ENCODE measurements at regions not wholly inside any gene's neighbourhood (a gene's known extent, or its start where the extent isn't known, plus 50 kb on each side); places are given as distances from the start of the nearest gene placed in this dataset.
A peak's percentile ranks its signal among the peaks of the same experiment; 100 is the strongest.

DNA sequence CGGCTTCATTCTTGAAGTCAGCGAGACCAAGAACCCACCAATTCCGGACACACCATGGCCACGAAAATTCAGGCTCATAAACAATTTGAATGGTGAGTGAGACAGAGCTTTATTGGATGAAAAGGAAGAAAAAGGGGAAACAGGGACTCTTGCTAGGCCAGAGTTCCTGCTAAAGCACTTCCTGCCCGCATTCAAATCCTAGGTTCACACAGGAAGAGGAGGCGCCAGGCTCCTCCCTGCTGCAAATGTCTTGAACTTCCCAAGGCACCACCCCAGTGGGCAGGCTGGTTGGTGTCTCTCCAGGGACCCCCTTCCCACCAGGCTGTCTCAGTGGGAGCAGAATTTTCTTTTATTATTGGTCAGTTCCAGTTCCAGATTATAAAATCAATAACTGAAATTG is 121.2 kb downstream of the FSCB start:
- DNase-seq (ENCODE audit: low read depth) = peak; percentile 55

DNA sequence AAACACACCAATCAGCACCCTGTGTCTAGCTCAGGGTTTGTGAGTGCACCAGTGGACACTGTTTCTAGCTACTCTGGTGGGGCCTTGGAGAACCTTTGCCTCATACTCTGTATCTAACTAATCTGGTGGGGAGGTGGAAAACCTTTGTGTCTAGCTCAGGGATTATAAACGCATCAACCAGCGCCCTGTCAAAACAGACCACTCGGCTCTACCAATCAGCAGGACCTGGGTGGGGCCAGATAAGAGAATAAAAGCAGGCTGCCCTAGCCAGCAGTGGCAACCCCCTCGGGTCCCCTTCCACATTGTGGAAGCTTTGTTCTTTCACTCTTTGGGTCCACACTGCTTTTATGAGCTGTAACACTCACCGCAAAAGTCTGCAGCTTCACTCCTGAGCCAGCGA is 121.8 kb downstream of the FSCB start:
- DNase-seq (ENCODE audit: low read depth) = peak; percentile 59

DNA sequence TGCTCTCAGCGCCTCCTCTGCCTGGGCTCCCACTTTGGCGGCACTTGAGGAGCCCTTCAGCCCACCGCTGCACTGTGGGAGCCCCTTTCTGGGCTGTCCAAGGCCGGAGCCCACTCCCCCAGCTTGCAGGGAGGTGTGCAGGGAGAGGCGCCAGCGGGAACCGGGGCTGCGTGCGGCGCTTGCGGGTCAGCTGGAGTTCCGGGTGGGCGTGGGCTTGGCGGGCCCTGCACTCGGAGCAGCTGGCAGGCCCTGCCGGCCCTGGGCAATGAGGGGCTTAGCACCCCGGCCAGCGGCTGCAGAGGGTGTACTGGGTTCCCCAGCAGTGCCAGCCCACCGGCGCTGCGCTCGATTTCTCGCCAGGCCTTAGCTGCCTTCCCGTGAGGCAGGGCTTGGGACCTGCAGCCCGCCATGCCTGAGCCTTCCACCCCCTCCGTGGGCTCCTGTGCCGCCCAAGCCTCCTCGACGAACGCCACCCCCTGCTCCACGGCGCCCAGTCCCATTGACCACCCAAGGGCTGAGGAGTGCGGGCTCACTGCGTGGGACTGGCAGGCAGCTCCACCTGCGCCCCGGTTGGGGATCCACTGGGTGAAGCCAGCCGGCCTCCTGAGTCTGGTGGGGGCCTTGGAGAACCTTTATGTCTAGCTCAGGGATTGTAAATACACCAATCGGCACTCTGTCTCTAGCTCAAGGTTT is 122.3 kb downstream of the FSCB start:
- DNase-seq (ENCODE audit: low read depth) = peak; percentile 11

DNA sequence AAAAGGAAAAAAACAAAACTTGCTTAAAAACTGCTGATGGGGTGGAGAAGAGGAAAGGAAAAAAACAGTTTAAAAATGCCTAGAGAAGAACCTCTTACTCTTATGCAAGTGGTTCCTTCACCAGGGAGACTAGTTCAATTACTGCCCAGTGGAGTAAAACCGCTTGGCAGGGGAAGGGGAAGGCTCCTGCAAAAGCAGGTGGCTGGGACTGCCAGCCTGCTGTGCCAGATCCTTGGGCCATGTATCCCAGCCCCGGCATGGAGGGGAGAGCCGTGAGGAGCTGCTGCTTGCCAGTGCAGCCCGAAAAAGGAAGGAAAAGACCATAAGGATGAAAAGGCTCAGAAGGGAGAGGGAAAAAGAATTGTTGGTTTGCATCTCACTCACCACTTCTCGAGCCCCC is 123.0 kb downstream of the FSCB start:
- DNase-seq (ENCODE audit: low read depth) = peak; percentile 40

DNA sequence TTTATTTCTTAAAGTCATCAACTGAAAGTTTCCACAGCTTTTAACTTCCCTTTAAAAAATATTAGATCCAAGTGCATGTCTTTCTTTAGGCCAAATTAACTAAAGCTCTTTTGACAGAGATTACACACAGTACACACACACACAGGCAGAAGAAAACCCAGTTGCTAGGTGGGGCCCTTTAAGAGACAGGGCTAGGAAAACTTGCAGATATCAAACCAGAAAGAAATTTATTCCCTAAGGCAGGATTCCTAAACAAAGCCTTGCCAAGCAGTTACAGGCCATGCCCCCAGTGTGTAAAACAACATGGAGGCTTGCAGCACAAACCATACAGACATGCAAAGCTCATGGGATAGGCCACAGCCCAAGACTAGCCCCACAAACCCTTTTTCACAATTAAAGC is 123.4 kb downstream of the FSCB start:
- peak; percentile 26 for DNase-seq (ENCODE audit: low read depth)

DNA sequence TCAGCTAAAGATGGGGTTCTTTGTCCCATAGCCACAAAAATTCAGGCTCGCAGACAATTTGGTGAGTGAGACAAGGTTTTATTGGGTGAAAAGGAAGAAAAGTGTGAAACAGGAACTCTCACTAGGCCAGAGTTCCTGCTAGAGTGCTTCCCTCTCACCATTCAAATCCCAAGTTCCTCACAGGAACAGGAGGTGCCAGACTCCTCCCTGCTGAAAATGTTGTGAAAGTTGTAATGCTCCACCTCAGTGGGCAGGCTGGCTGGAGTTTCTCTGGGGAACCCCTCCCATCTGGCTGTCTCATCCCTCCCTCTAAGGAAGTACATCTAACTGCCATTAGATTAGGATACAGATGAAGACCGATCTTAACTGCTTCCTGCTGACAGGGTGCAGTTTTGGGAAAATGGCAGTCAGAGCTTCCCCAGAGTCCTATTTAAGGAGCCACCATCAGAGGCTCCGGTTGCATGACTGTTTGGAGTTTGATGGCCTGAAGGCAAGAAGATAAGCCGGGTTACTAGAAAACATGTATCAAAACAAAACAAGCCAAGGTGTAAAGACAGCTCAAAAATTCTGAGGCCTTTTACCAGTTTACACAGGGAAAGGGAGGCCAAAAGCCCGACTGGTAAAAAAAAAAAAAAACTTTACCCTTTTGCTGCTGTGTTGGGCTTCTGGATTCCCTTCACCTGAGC is 127.6 kb downstream of the FSCB start:
- DNase-seq (ENCODE audit: low read depth) = peak; percentile 53

DNA sequence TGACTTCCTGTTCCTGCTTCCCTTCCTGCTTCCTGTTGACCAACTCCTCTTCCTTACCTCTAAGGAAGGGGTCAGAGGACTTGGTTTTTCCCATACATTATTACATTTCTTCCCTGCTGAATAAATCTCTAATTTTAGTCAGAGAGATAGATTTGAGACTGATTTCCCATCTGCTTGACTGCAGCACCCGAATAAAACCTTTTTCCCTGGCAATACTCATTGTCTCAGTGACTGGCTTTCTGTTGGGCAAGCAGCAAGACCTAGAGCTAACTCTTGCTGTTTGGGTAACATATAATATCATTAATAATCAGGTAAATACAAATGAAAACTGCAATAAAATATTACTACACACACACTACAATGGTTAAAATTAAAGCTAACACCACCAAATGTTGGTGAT is 132.2 kb downstream of the FSCB start:
- DNase-seq (ENCODE audit: low read depth) = no peak

DNA sequence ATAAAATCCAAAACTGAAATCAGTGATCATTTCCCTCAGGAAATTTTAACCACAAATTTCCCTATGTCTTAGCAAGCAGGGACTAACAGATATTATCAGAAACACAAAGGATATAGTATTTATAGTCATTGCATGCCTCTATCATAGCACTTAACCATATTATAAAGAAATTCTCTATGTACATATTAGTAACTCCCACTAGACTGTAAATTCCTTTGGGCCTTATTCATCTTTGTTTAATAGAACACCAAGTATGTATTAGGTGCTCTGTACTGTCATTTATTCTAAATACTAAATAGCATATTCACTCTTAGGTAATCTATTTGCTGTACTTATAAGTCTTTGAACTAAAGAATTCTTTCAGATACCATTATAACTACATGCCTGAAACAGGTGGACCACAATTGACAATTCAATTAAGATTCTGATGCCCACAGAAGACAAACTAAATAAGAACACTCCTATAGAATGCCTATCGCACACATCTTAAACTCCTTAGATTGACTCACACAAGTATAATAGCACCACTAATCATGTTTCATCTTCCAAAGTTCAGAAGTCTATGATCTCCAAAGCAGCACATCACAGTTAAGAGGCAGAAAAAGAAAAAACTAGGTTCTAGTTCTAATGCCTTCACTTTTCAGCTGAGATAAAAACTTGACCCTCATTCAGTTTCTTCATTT is 134.1 kb downstream of the FSCB start:
- no peak for DNase-seq (ENCODE audit: low read depth)

DNA sequence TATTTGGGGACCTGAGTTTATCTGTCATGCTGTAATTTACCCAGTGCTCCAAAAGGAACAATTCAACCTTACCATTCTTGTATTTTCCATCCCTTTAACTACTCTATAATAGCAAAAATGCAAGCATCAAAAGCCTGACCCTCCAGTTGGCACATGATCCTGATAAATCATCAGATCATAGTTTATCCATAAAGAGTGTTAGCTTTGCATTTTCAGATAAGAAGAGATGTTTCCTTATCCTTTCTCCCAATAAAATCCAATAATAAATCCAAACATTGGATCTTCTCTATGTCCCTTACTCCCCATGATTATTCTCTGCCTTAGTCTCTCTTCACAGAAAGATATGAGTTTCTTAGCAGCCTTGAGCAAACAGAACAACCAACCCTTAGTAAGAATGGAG is 134.9 kb downstream of the FSCB start:
- no peak for DNase-seq (ENCODE audit: low read depth)

DNA sequence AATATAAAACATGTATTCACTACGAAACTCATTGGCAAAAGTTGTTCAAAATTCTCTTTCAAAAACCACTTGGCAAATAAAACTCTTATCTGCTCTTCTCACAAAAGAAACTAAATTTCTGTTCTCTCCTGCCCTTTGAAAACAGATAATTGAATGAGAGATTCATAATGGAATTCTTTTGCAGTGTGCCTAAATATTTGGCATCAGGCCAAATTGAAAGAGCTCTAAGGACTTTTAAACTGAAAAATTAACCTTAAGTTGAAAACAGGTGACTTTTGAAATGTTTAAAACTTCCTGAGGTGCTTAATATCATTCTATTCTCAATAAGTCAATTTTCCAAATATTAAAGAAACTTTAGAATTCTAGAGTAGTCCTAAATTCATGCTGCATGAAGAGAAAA is 136.4 kb downstream of the FSCB start:
- no peak for DNase-seq (ENCODE audit: low read depth)

DNA sequence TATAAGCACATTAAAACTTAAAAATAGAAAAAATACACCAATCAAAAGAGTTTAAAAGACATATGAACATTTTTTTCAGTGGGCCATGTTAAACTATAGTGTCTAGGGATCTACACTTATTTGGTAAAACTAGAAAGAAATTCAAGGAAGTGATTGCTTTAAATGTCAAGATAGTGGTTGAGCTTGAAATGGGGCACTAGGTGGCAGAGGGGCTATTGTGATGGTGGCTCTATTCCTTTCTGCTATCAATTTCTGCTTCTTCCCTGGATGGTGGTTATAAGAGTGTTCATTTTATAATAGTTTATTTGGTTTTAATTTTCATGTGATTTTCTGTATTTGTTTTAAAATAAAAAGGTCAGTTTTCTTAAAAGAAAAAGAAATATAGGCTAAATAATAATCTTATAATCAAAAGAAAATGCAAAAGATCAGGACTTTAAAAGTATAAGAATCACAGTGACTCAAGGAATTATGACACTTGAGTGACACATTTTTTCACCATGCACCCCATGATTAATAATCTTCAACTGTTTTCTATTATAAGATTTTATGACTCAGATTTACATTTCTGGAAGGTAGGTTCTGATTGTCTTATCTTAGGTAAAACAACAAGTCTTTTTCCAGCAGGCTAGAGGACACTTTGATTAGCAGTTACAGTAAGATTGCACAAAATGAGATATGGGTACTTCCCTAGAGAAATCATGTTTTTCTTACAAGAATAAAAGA is 137.5 kb downstream of the FSCB start:
- no peak for DNase-seq (ENCODE audit: low read depth)

DNA sequence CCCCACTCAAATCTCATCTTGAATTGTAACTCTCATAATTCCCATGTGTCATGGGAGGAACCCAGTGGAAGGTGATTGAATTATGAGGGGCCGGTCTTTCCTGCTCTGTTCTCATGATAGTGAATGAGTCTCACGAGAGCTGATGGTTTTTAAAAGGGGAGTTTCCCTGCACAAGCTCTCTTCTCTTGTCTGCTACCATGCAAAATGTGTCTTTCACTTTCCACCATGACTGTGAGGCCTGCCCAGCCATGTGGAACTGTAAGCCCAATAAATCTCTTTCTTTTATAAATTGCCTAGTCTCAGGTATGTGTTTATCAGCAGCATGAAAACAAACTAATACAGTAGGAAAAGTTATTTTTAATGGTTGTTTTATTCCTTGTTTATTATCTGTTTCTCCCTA is 146.0 kb downstream of the FSCB start:
- no peak for DNase-seq (ENCODE audit: low read depth)

DNA sequence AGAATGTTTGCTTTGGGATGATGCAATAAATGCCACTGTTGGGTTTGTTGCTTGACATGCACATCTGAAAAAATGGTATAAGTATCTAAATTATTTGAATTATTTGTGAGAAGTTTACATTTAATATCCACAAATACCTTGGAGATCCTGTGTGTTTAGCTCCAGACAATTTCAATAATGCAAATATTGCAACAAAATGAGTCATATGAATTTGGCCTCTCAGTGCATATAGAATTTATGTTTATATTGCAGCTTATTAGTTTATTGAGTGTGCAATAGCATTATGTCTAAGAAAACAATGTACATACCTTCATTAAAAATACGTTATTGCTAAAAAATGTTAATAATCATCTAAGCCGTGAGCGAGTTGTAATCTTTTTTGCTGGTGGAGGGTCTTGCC is 153.3 kb downstream of the FSCB start:
- no peak for DNase-seq (ENCODE audit: low read depth)

DNA sequence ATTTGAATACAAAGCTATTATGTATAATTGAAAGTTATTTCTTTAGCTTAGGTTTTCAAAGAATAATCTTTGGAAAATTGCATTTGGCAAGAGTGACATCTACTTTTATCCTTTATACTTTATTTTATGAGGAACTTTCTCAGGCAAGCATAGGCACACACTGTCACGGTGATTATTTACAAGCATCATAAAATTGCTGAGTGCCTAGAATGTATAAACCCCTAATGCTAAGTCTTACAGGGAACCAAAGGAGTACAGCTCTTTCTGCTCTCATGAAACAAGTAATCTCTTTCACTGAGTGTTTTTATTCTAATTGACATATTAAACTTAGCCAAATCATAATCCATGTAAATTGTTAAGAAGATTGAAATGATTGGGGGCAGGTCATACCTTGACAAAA is 154.9 kb downstream of the FSCB start:
- DNase-seq (ENCODE audit: low read depth) = no peak

DNA sequence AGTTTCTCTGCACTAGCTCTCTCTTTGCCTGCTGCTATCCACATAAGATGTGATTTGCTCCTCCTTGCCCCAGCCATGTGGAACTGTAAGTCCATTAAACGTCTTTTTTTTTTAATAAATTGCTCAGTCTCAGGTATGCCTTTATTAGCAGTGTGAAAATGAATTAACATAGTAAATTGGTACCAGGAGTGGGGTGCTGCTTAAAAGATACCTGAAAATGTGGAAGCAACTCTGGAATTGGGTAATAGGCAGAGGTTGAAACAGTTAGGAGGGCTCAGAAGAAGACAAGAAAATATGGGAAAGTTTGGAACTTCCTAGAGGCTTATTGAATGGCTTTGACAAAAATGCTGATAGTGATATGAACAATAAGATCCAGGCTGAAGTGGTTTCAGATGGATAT is 159.8 kb downstream of the FSCB start:
- no peak for DNase-seq (ENCODE audit: low read depth)

DNA sequence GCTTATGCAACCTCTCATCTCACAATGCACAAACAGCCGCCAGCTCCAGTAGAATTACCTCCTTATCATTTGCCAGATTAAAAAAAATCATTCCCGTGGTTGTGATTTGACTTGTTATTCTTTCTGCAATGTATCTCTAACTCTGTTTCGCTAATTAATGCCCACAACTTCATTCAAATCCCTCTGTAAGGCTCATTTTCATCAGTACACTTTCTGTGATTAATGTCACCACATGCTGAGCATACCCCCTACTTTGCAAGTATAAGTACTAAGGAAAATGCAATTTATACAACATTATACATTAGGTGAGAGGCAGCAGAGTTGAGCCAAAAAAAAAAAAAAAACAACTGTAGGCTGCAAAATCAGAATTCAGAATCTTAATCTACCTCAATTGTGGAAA is 166.0 kb downstream of the FSCB start:
- no peak for DNase-seq (ENCODE audit: low read depth)

DNA sequence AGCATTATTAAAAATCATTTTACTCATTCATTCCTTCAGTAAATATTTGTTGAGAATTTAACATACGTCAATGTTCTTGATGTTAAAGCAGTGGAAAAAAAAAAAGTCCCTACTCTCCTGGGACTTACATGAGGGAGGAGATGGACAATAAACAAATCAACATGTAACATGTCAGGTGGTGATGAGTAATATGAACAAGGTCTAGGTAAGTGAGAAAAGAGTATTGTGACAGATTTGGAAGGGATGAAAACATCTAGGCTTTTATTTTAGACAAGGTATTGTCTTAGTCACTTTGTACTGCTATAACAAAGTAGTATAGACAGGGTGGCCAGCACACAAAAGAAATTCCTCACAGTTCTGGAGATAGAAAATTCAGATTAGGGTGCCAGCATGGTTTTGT is 167.2 kb downstream of the FSCB start:
- no peak for DNase-seq (ENCODE audit: low read depth)

DNA sequence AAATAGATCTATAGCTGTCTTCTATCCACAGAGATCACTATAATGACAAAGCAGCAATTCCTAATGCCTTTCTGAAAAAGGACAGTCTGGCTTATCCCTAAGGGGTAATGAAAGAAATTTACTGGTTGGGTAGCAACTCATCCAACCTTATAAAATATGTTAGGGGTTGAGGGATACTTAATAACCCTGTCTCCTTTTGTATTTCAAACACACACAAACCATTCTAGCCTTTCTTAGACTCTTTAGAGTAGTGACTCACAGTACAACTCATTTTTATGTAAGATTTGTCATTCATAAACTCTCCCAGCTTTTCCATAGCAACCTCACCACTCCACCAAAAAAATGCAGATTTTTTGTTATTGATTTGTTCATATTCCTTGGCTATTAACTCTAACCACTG is 167.9 kb downstream of the FSCB start:
- DNase-seq (ENCODE audit: low read depth) = peak; percentile 11

DNA sequence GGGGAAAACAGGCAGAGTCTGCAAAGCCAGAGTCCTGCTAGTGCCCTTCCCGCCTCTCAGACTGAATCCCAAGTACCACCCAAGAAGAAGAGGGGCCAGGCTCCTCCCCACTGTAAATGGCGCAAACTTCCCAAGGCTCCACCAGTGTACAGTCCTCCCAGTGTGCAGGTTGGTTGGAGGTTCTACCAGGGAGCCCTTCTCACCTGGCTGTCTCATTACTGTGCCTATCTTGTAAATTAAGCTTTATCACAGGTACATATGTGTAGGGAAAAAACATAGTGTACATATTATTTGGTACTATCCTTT is 189.7 kb downstream of the FSCB start:
- DNase-seq (ENCODE audit: low read depth) = peak; percentile 15

DNA sequence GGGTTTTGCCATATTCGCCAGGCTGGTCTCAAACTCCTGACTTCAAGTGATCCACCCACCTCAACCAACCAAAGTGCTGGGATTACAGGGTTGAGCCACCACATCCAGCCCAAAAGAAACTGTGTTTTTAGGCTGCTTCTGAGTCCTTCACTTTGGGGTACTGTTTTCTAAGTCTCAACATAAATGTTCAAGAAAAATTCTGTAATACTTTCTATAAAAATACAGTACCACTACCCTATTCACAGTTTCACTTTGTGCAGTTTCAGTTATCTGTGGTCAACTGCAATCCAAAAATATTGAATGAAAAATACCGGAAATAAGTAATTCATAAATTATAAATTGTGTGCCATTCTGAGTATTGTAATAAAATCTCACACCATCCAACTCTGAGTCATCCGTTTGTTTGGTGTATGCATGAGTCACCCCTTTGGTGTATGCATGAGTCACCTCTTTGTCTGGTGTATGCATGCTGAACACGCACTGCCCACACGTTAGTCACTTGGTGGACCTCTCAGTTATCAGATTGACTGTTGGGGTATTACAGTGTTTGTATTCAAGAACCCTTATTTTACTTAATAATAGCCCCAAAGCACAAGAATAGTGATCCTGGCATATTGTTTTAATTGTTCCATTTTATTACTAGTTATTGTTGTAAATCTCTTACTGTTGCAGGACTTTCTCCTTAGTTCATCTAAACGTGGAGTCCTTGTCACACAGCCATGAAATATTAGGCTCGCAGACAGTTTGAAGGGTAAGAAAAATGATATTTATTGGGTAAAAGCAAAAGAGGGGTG is 190.2 kb downstream of the FSCB start:
- peak; percentile 95 for DNase-seq (ENCODE audit: low read depth)

DNA sequence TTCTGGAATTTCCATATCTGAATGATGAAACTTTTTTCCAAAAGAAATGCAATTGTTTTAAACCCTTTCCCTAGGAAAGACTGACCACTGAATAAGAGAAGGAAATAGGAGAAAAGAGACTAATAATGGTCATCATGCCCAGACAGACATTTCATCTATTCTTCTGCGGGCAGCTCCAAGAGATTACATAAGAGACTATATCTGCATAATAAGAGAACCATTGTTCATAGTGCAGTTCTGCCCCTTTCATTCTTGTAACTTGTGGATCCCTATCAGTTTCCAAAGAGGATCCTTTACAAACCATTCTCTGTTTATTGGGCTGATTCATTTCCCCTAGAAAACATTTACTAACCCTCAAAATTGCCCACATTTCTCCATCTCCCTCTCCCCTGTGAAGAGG is 197.8 kb downstream of the FSCB start:
- DNase-seq (ENCODE audit: low read depth) = peak; percentile 5

DNA sequence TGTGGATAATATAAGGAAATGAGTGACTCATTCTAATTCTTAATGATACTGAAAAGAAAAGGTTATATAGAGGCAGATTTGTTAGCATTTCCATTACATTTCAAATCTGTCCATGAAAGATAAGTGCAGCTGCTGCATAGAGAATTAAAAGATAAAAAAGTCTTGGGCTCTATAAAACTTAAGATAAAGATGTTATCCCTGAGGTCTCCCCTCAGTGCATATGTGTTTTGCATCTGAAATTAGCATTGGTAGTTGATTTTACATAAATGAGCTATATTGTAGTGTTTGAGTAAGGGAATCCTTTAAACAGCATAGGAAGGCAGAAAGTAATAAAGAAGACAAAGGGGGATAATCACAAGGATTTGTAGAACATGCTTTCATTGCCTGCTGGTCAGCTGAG is 206.2 kb downstream of the FSCB start:
- no peak for DNase-seq (ENCODE audit: low read depth)
